ENCODE measurements at regions not wholly inside any gene's neighbourhood (a gene's known extent, or its start where the extent isn't known, plus 50 kb on each side); places are given as distances from the start of the nearest gene placed in this dataset.

DNA sequence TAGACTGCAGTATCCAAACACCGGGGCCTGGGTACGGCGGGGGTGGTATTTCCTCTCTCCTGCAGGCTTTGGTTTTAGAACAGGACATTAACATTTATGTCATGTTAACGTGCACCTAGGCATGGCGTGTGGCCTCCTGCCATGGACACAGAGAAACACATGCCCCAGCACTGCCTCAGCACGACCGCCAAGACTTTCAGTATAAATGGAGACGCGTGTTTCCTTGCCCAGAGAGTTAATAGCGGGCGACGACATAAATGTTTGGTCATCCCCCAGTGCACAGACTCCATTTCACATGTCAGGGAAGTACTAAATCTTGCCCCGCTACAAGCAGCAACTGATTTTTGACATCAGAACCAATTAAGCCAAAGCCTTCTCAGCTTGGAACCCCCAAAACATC is 737.9 kb downstream of the RAB28 start (continued):
- TF ChIP-seq, protein P1, sequence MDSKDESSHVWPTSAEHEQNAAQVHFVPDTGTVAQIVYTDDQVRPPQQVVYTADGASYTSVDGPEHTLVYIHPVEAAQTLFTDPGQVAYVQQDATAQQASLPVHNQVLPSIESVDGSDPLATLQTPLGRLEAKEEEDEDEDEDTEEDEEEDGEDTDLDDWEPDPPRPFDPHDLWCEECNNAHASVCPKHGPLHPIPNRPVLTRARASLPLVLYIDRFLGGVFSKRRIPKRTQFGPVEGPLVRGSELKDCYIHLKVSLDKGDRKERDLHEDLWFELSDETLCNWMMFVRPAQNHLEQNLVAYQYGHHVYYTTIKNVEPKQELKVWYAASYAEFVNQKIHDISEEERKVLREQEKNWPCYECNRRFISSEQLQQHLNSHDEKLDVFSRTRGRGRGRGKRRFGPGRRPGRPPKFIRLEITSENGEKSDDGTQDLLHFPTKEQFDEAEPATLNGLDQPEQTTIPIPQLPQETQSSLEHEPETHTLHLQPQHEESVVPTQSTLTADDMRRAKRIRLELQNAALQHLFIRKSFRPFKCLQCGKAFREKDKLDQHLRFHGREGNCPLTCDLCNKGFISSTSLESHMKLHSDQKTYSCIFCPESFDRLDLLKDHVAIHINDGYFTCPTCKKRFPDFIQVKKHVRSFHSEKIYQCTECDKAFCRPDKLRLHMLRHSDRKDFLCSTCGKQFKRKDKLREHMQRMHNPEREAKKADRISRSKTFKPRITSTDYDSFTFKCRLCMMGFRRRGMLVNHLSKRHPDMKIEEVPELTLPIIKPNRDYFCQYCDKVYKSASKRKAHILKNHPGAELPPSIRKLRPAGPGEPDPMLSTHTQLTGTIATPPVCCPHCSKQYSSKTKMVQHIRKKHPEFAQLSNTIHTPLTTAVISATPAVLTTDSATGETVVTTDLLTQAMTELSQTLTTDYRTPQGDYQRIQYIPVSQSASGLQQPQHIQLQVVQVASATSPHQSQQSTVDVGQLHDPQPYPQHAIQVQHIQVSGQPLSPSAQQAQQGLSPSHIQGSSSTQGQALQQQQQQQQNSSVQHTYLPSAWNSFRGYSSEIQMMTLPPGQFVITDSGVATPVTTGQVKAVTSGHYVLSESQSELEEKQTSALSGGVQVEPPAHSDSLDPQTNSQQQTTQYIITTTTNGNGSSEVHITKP (tag by site-specific recombination; IDR thresholded peaks at IDR 0.05), result no peak
- TF ChIP-seq RBAK (tag by site-specific recombination; IDR thresholded peaks at IDR 0.05) (no peak), ZIC2 (tag by site-specific recombination; IDR thresholded peaks at IDR 0.05) (no peak), ZNF544 (tag by site-specific recombination; IDR thresholded peaks at IDR 0.05) (no peak)

DNA sequence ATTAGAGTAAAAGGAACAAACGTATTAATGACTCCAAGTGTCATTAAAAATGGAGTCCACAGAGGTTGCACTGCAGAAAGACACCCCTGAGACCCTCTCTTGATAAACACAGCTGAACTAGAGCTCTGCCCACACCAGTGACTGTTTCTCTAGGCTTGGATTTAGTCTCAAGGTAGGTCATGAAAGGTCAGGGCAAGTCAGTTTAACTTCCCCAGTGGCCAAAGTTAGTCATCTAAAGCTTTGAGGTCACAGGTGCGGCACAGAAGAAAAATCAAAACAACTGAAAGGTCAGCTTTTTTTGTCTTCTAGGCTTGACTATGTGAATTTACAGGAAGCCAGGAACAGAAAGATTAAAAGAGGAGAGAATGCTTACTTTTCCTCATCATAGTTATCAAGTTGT is 749.6 kb downstream of the RAB28 start:
- no peaks in the 10 kb centered on the region for H3K4me1 ChIP-seq (ENCODE audit: control insufficient read depth, insufficient read depth, low read length)
- H3K9me3 ChIP-seq (ENCODE audit: control insufficient read depth, insufficient read depth, low read depth, low read length), result no peaks in the 10 kb centered on the region
- no peak overlapping the region for H3K4me3 ChIP-seq (ENCODE audit: low read depth, low read length)
- CTCF ChIA-PET, result no interaction called here
- TF ChIP-seq ZNF843 (tag by site-specific recombination; IDR thresholded peaks at IDR 0.05) (no peak), ZNF837 (tag by site-specific recombination; IDR thresholded peaks at IDR 0.05) (no peak), SALL2 (tag by site-specific recombination; IDR thresholded peaks at IDR 0.05; ENCODE audit: borderline replicate concordance) (no peak), ZNF530 (tag by site-specific recombination; IDR thresholded peaks at IDR 0.05; ENCODE audit: low read depth) (no peak)
- no peak overlapping the region for H3K27ac ChIP-seq (ENCODE audit: extremely low read depth, low read depth, low read length)
- H3K36me3 ChIP-seq (ENCODE audit: control insufficient read depth in 2 of 2, insufficient read depth in 1 of 2, low read length in 2 of 2), result no peaks in the 10 kb centered on the region
- POLR2A ChIA-PET, result no interaction called here

DNA sequence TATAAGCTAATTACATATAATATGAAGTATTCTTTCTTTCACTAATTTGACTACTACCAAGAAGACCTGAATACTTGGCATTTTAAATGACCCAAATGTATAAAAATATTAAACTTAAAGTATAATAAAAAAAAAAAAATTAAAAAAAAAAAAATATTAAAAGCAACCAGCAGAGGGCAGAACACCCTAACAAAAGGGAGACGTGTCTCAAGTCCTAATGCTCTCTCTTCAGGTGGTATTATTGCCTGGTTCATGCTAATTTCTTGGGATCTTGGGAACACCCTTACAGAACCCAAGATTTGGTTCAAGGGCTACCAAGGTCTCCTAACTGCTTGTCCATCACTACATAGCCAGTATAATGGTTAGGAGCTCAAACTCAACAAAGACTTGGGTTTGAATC is 754.8 kb downstream of the RAB28 start:
- POLR2A ChIA-PET, result interaction anchor here (0.6 kb wide), 1 partner anchor 1464 kb away, joined by 4 read pairs; no protein-coding TSS in a partner anchor
- Histone ChIP-seq H3K36me3 (ENCODE audit: control insufficient read depth in 2 of 2, insufficient read depth in 1 of 2, low read length in 2 of 2) (no peaks in the 10 kb centered on the region), H3K27ac (ENCODE audit: extremely low read depth, low read depth, low read length) (no peak overlapping the region), H3K9me3 (ENCODE audit: control insufficient read depth, insufficient read depth, low read depth, low read length) (no peaks in the 10 kb centered on the region), H3K4me1 (ENCODE audit: control insufficient read depth, insufficient read depth, low read length) (no peaks in the 10 kb centered on the region), H3K4me3 (ENCODE audit: low read depth, low read length) (no peak overlapping the region)
- CTCF ChIA-PET, result interaction anchor here (0.7 to 1.0 kb wide), 10 partner anchors 8 to 1167 kb away, joined by 3 to 7 read pairs (median 4); no protein-coding TSS in a partner anchor
- peak; percentile 63 for TF ChIP-seq ZNF654 (tag by site-specific recombination; IDR thresholded peaks at IDR 0.05; ENCODE audit: low read depth)
- TF ChIP-seq ZNF555 (tag by site-specific recombination; conservative IDR thresholded peaks at IDR 0.05), result no peak

DNA sequence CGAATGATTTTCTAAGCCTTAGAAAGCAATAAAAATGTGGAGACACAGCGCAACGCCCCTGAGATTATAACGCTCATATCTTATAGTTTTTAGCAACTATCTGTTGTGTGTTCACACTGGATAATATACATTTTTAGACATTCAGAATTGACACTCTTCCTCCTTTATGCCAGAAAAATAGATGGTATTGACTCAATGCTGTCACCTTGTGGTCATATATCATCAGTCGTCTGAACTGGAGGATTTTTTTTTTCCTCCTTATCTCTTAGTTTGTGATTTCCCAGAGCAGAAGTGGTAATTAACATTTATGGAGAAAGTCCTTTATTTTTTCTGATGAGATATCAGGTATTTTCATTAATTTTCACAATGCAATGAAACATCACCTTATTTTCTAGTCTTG is 759.6 kb downstream of the RAB28 start:
- no peak overlapping the region for H3K4me3 ChIP-seq (ENCODE audit: low read depth, low read length)
- no peaks in the 10 kb centered on the region for H3K4me1 ChIP-seq (ENCODE audit: control insufficient read depth, insufficient read depth, low read length)
- POLR2A ChIA-PET, result no interaction called here
- no peaks in the 10 kb centered on the region for H3K36me3 ChIP-seq (ENCODE audit: control insufficient read depth in 2 of 2, insufficient read depth in 1 of 2, low read length in 2 of 2)
- CTCF ChIA-PET, result interaction anchor here (0.7 kb wide), 1 partner anchor 80 kb away, joined by 3 read pairs; no protein-coding TSS in a partner anchor
- no peak overlapping the region for H3K27ac ChIP-seq (ENCODE audit: extremely low read depth, low read depth, low read length)
- H3K9me3 ChIP-seq (ENCODE audit: control insufficient read depth, insufficient read depth, low read depth, low read length), result no peaks in the 10 kb centered on the region
- TF ChIP-seq, protein P2, sequence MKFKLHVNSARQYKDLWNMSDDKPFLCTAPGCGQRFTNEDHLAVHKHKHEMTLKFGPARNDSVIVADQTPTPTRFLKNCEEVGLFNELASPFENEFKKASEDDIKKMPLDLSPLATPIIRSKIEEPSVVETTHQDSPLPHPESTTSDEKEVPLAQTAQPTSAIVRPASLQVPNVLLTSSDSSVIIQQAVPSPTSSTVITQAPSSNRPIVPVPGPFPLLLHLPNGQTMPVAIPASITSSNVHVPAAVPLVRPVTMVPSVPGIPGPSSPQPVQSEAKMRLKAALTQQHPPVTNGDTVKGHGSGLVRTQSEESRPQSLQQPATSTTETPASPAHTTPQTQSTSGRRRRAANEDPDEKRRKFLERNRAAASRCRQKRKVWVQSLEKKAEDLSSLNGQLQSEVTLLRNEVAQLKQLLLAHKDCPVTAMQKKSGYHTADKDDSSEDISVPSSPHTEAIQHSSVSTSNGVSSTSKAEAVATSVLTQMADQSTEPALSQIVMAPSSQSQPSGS (tag by site-specific recombination; IDR thresholded peaks at IDR 0.05; ENCODE audit: low read depth), result no peak
- TF ChIP-seq ZNF560 (tag by site-specific recombination; IDR thresholded peaks at IDR 0.05; ENCODE audit: borderline replicate concordance), result no peak
- no peak for TF ChIP-seq IKZF3 (tag by site-specific recombination; IDR thresholded peaks at IDR 0.05)
- peak; percentile 43 for TF ChIP-seq ZNF654 (tag by site-specific recombination; IDR thresholded peaks at IDR 0.05; ENCODE audit: low read depth)
- no peak for TF ChIP-seq ZBTB8A (tag by site-specific recombination; IDR thresholded peaks at IDR 0.05)
